ENCODE measurements at regions not wholly inside any gene's neighbourhood (a gene's known extent, or its start where the extent isn't known, plus 50 kb on each side); places are given as distances from the start of the nearest gene placed in this dataset.
A peak's percentile ranks its signal among the peaks of the same experiment; 100 is the strongest.

DNA sequence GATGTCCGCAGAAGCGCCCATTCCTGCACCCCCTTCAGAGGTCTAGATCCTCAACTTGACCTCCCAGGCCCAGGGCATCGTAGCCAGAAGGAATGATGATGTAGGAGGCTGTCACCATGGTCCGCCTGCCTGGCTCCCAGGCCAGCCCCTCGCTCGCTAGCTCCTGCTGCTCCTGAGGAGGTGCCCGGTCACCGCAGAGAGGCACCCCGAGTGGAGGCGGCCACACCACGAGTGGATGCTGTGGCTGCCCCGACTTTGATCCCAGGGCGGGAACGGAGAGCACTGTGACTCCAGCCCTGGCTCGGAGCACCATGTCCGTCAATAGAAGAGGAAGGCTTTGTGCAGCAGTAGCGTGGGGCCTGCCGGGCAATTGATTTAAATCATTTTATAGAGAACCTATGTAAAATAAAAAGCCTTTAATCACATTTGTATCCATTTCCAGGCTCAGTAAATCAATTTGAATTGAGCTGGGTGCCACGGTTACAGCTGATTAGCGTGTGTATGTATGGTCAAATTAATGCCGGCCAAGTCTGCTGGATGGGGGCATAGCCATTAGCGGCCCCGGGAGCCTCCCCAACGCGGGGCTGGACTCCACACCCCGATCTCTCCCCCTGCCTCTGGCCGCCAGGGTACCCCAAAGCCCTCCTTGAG is 122.6 kb upstream of the GSE1 start:
- no peak overlapping the region for H3K27ac Mint-ChIP-seq
- intact Hi-C loops (cut with DNase I, micrococcal nuclease), result loop anchor here (1.0 to 5.0 kb wide), 3 partner anchors 102 to 122 kb away; partner anchors contain the start of gene GSE1 (in 1 of the 2)
- CTCF ChIA-PET, result interaction anchor here (0.6 to 3.2 kb wide), 8 partner anchors 20 to 1102 kb away, joined by 3 to 22 read pairs (median 4); no protein-coding TSS in a partner anchor
- H3K36me3 Mint-ChIP-seq (ENCODE audit: low read depth), result no peaks in the 10 kb centered on the region
- no peak overlapping the region for H3K4me3 Mint-ChIP-seq
- peaks cover 1% of the 10 kb centered on the region for H3K4me1 Mint-ChIP-seq
- DNase-seq (no peak), ATAC-seq (no peak)
- POLR2A ChIA-PET, result no interaction called here
- H3K9me3 Mint-ChIP-seq (ENCODE audit: low read depth), result no peaks in the 10 kb centered on the region
- H3K27me3 Mint-ChIP-seq, result peaks cover 3% of the 10 kb centered on the region

DNA sequence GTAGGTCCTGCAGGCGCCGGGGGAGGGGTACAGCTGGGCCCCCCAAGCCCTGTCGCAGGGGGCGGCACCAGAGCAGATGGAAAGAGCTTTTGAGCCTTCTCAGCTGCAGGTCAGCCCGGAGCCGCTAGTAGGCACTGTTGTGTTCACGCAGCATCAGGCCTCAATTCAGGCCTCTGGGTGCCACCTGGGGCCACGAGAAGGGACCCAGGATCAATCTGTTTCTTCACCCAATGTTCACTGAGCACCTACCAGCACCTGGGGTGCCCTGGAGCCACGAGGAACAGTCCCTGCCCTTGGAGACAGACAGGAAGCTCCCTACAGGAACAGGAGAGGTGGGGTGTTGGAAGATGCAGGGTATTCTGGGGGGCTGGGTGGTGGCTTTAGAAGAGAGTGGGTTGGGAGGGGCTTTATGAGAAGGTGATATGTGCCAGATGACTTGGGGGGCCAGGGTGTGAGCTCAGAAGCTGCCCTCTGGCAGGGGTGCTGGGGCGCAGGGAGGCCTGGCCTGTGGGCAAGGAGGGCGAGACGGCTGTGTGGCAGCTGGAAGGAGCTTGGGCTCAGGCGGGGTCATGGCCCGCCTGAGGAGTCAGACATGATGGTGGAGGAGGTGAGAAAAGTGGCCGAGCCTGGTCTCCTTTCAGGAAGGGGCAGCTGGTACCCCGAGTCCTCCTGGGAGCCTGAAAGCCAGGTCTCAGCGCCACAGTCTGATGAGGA is 121.9 kb upstream of the GSE1 start:
- peaks cover 3% of the 10 kb centered on the region for H3K27me3 Mint-ChIP-seq
- peaks cover 1% of the 10 kb centered on the region for H3K4me1 Mint-ChIP-seq
- H3K9me3 Mint-ChIP-seq (ENCODE audit: low read depth), result no peaks in the 10 kb centered on the region
- no peak overlapping the region for H3K4me3 Mint-ChIP-seq
- no peak overlapping the region for H3K27ac Mint-ChIP-seq
- DNase-seq (peak; percentile 69), ATAC-seq (peak; percentile 60)
- CTCF ChIA-PET, result interaction anchor here (0.6 to 3.2 kb wide), 10 partner anchors 12 to 1102 kb away, joined by 3 to 22 read pairs (median 4); no protein-coding TSS in a partner anchor
- POLR2A ChIA-PET, result no interaction called here
- intact Hi-C loops (cut with DNase I, micrococcal nuclease), result loop anchor here (1.0 to 5.0 kb wide), 3 partner anchors 101 to 121 kb away; partner anchors contain the start of gene GSE1 (in 1 of the 2)
- H3K36me3 Mint-ChIP-seq (ENCODE audit: low read depth), result no peaks in the 10 kb centered on the region

- no peaks in the 10 kb centered on the region for H3K9me3 Mint-ChIP-seq (ENCODE audit: low read depth)
- H3K27me3 Mint-ChIP-seq, result peaks cover 3% of the 10 kb centered on the region
- CTCF ChIA-PET, result interaction anchor here (0.7 to 3.2 kb wide), 6 partner anchors 11 to 248 kb away, joined by 3 to 22 read pairs (median 4); no protein-coding TSS in a partner anchor
- no peak overlapping the region for H3K4me3 Mint-ChIP-seq
- intact Hi-C loops (cut with DNase I, micrococcal nuclease), result loop anchor here (1.0 to 5.0 kb wide), 3 partner anchors 100 to 120 kb away; partner anchors contain the start of gene GSE1 (in 1 of the 2)
- H3K36me3 Mint-ChIP-seq (ENCODE audit: low read depth), result no peaks in the 10 kb centered on the region
- DNase-seq (peak; percentile 16), ATAC-seq (no peak)
- H3K27ac Mint-ChIP-seq, result no peak overlapping the region
- H3K4me1 Mint-ChIP-seq, result peaks cover 1% of the 10 kb centered on the region
- POLR2A ChIA-PET, result no interaction called here
These were observed 121.3 kb upstream of the GSE1 start for GRCh38 chr16:85491798-85492294.

GRCh38 chr16:85492295-85492864 is 120.7 kb upstream of the GSE1 start:
- H3K4me3 Mint-ChIP-seq, result no peak overlapping the region
- ChIA-PET POLR2A (interaction anchor here (0.5 kb wide), 1 partner anchor 391 kb away, joined by 5 read pairs; no protein-coding TSS in a partner anchor), CTCF (interaction anchor here (0.6 to 3.2 kb wide), 3 partner anchors 27 to 249 kb away, joined by 3 to 22 read pairs (median 3); no protein-coding TSS in a partner anchor)
- peaks cover 3% of the 10 kb centered on the region for H3K27me3 Mint-ChIP-seq
- intact Hi-C loops (cut with DNase I, micrococcal nuclease), result loop anchor here in 1 of 2 experiments (5.0 kb wide), 2 partner anchors 100 to 120 kb away; partner anchors contain the start of gene GSE1
- ATAC-seq, result no peak
- peaks cover 1% of the 10 kb centered on the region for H3K4me1 Mint-ChIP-seq
- no peak overlapping the region for H3K27ac Mint-ChIP-seq
- H3K9me3 Mint-ChIP-seq (ENCODE audit: low read depth), result no peaks in the 10 kb centered on the region
- H3K36me3 Mint-ChIP-seq (ENCODE audit: low read depth), result no peaks in the 10 kb centered on the region
- no peak for DNase-seq

GRCh38 chr16:85494315-85494714 is 118.8 kb upstream of the GSE1 start:
- H3K27me3 Mint-ChIP-seq, result peaks cover 3% of the 10 kb centered on the region
- ATAC-seq (no peak), DNase-seq (no peak)
- no peaks in the 10 kb centered on the region for H3K9me3 Mint-ChIP-seq (ENCODE audit: low read depth)
- intact Hi-C loops (cut with DNase I, micrococcal nuclease), result loop anchor here in 1 of 2 experiments (5.0 kb wide), 2 partner anchors 98 to 118 kb away; partner anchors contain the start of gene GSE1
- POLR2A ChIA-PET, result no interaction called here
- H3K27ac Mint-ChIP-seq, result no peak overlapping the region
- CTCF ChIA-PET, result interaction anchor here (0.5 to 2.5 kb wide), 3 partner anchors 56 to 121 kb away, joined by 3 to 14 read pairs (median 3); no protein-coding TSS in a partner anchor
- H3K4me3 Mint-ChIP-seq, result no peak overlapping the region
- peaks cover 1% of the 10 kb centered on the region for H3K4me1 Mint-ChIP-seq
- H3K36me3 Mint-ChIP-seq (ENCODE audit: low read depth), result no peaks in the 10 kb centered on the region

GRCh38 chr16:85495259-85495658 is 117.9 kb upstream of the GSE1 start:
- Mint-ChIP-seq H3K4me3 (no peak overlapping the region), H3K27me3 (peaks cover 3% of the 10 kb centered on the region), H3K27ac (no peak overlapping the region), H3K9me3 (ENCODE audit: low read depth) (no peaks in the 10 kb centered on the region), H3K4me1 (peaks cover 1% of the 10 kb centered on the region), H3K36me3 (ENCODE audit: low read depth) (no peaks in the 10 kb centered on the region)
- ChIA-PET POLR2A (no interaction called here), CTCF (interaction anchor here (2.5 kb wide), 1 partner anchor 121 kb away, joined by 14 read pairs; no protein-coding TSS in a partner anchor)
- DNase-seq, result no peak
- intact Hi-C loops (cut with DNase I, micrococcal nuclease), result no loop called here
- ATAC-seq, result no peak

GRCh38 chr16:85495823-85496538 is 117.1 kb upstream of the GSE1 start:
- ChIA-PET POLR2A (no interaction called here), CTCF (interaction anchor here (2.5 kb wide), 1 partner anchor 120 kb away, joined by 14 read pairs; no protein-coding TSS in a partner anchor)
- H3K9me3 Mint-ChIP-seq (ENCODE audit: low read depth), result no peaks in the 10 kb centered on the region
- intact Hi-C loops (cut with DNase I, micrococcal nuclease), result no loop called here
- no peak for ATAC-seq
- no peak for DNase-seq
- H3K4me3 Mint-ChIP-seq, result no peak overlapping the region
- H3K4me1 Mint-ChIP-seq, result peaks cover 1% of the 10 kb centered on the region
- H3K27ac Mint-ChIP-seq, result no peak overlapping the region
- H3K36me3 Mint-ChIP-seq (ENCODE audit: low read depth), result no peaks in the 10 kb centered on the region
- H3K27me3 Mint-ChIP-seq, result peaks cover 3% of the 10 kb centered on the region

DNA sequence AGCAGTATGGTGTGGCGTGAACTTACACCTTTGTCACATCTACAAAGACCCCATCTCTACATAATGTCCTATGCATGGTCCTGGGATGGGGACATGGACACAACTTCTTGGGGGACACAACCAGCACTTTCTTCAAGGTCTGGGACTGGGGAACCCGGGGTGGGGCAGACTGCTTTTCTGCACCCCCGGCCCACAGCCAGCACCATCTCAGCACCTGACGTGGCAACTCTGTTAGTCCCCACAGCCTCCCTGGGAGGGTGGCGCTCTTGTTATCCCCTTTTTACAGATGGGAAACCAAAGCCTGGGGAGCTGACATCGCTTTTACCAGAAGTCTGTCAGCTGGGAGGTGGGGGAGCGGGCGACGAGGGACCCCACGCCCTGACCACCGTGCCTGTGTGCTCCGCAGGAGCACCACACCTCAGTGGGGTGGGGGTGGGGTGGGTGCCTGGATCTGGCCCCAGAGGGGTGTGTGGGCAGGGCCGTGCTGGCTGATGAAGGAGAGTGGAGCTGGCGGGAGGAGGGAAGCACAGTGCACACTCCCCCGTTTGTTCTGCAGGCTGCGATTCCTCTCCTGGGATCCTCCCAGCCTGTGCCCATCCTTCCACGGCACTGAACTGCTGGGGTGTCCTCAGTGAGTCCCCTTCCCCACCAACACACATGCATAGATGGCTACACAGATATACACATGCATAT is 115.4 kb upstream of the GSE1 start:
- ChIA-PET POLR2A (no interaction called here), CTCF (no interaction called here)
- Mint-ChIP-seq H3K4me3 (no peak overlapping the region), H3K4me1 (no peaks in the 10 kb centered on the region), H3K9me3 (ENCODE audit: low read depth) (no peaks in the 10 kb centered on the region), H3K27ac (no peak overlapping the region), H3K36me3 (ENCODE audit: low read depth) (no peaks in the 10 kb centered on the region), H3K27me3 (peaks cover under 1% of the 10 kb centered on the region)
- no peak for ATAC-seq
- no peak for DNase-seq
- intact Hi-C loops (cut with DNase I, micrococcal nuclease), result no loop called here

DNA sequence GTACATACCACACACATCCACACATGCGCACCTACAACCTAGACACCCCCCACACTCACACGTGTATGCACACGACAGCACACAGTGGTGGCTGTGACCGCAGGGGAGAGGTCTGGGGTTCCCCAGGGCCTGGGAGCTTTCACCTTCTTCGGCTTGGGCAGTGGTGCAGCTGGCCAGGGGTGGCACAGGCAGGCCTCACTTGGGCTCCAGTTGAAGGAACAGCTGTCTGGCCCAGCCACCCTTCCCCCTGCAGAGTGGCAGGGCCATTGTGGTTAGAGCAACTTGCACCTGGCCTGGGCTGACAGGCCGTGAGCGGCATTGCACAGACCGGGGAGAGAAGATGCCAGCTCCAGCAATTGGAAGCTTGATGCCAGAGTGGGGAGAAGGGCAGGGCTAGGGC is 114.5 kb upstream of the GSE1 start:
- no peaks in the 10 kb centered on the region for H3K27me3 Mint-ChIP-seq
- no peaks in the 10 kb centered on the region for H3K9me3 Mint-ChIP-seq (ENCODE audit: low read depth)
- CTCF ChIA-PET, result no interaction called here
- no peak overlapping the region for H3K4me3 Mint-ChIP-seq
- H3K4me1 Mint-ChIP-seq, result no peaks in the 10 kb centered on the region
- H3K36me3 Mint-ChIP-seq (ENCODE audit: low read depth), result no peaks in the 10 kb centered on the region
- no peak for ATAC-seq
- H3K27ac Mint-ChIP-seq, result no peak overlapping the region
- intact Hi-C loops (cut with DNase I, micrococcal nuclease), result no loop called here
- no peak for DNase-seq
- POLR2A ChIA-PET, result no interaction called here

DNA sequence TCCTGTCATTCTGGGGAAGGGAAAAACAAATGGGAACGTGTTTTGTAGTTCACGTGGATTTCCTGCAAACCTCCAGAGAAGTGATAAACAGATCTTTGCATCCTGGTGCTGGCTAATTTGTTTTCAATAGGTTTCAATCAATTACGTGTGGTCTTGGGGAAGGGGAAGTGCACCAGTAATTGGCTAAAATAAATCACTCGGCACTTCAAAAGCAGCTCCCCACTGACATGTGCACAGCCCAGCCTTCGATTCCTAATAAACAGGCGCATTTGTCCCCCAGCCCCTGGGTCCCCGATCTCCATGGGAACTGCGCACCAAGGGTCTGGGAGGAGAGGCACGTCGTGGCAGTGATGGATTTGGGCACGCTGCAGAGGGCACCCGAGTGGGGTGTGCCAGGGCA is 112.9 kb upstream of the GSE1 start:
- DNase-seq (no peak), ATAC-seq (no peak)
- intact Hi-C loops (cut with DNase I, micrococcal nuclease), result no loop called here
- H3K4me1 Mint-ChIP-seq, result no peaks in the 10 kb centered on the region
- no peak overlapping the region for H3K4me3 Mint-ChIP-seq
- H3K9me3 Mint-ChIP-seq (ENCODE audit: low read depth), result no peaks in the 10 kb centered on the region
- ChIA-PET CTCF (no interaction called here), POLR2A (no interaction called here)
- H3K27ac Mint-ChIP-seq, result no peak overlapping the region
- H3K27me3 Mint-ChIP-seq, result no peaks in the 10 kb centered on the region
- H3K36me3 Mint-ChIP-seq (ENCODE audit: low read depth), result no peaks in the 10 kb centered on the region
